ENCODE measurements at regions not wholly inside any gene's neighbourhood (a gene's known extent, or its start where the extent isn't known, plus 50 kb on each side); places are given as distances from the start of the nearest gene placed in this dataset.

DNA sequence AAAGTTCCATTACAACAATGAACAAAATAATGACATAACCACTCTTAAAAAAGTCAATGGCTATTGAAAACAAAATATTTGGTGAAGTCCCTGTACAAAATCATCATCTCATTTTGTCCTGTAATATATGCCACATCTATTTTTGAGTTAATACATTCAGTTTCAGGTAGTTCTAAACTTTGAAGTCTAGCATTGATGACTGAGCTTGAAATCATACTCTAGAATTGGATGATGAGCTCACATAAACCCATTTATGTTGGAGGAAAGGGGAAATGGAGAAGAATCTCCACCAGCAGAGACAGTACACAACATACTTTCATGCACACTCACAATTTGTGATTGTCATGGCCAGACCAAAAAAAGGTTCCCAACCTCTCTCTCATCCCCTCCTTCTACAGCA is 371.1 kb upstream of the NR3C2 start:
- no peak for DNase-seq (ENCODE audit: low spot score)

DNA sequence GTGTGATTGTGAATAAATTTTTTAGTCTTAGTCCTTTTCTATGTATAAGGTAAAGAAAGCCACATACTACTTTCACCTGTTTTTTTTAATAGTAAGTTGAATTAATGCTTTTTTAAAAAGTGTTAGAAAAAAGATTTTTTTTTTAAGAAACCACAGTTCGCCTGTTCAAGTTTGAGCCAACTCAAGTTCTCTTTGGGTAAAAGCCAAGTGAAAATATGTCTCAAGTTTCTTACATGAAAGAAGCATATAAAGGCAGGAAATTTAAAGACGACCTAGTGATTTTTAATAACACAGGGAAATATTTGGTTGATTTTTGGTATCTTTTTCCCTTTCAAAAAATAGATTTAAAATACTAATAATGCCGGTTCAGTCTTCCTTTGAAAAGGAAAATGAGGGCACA is 369.9 kb upstream of the NR3C2 start:
- no peak for DNase-seq (ENCODE audit: low spot score)

DNA sequence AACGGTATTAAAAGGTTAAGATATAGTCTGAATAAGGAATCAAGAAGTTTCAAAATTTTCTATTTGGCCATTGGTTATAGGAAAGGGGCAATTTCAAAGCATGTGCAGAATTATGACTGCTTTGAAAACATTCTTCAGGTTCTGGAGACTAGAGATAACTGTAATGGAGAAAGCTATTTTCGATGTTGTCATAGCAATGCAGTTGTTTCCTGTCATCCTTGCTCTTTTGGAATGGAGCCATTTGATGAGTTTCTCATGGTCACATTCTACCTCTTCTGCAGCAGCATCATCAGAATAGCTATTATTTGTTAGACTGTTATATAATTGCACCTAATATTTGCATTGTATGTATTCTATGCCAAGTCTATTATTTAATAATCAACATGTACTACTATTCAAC is 368.2 kb upstream of the NR3C2 start:
- no peak for DNase-seq (ENCODE audit: low spot score)

DNA sequence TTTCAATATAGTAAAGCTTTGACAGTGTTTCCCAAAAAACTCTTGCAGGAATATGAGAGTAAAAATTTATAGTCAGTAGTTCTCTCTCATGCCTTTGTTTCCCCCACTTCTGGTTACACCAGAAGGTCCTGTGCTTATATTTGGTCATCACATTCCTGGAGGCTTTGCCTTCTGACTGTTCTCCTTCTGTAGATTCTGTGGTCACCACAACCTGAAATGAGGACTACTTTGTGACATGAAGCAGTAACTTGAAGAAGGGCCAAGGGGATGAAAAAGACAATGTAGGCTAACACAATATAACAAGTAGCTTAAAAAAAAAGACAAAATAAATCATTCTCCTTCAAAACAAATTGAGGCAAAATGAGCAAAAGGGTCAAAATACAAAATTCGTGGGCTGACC is 366.2 kb upstream of the NR3C2 start:
- no peak for DNase-seq (ENCODE audit: low spot score)

DNA sequence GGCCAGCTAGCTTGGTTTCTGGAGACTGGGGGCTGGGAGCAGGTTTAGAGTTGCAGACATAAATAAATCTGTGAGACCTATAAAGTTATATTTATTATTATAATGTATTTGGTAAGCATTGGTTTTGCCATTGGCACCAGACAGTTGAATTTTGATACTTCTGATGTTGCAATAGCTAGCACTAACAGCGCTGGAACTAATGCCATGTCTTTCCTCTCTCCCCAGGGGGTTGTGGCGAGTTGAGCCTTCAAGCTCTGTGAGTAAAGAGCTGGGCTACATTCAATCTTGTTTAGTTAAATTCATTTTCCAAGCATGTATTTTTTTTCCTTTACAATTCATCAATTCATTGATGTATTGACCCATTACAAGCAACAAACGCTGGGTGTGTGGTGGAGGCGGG is 358.7 kb upstream of the NR3C2 start:
- DNase-seq (ENCODE audit: low spot score) = no peak

DNA sequence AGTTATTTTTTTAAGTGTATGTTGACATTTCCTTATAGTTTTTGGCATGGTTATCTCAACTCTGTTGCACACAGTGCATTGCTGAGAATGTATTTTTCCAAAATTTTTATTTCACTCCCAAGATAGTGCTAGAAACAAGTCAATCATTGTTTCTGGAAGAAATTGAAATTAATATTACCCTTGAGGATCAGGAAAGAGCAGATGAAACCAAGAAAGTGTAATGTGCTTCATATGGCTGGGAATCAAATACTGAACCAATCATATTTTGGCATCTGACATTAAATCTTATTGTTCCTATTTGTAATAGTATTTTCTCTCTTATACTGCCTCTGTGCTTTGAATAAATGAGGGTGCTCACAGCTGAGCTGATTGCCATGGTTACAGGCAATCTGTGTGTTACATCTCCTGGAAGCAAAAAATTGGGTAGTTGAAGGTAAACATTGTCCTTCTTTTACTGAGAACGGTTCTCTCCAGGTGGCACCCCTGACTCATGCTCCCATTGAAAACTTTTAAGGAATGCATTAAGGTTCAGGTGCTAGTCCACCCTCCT is 358.2 kb upstream of the NR3C2 start:
- DNase-seq (ENCODE audit: low spot score) = no peak

DNA sequence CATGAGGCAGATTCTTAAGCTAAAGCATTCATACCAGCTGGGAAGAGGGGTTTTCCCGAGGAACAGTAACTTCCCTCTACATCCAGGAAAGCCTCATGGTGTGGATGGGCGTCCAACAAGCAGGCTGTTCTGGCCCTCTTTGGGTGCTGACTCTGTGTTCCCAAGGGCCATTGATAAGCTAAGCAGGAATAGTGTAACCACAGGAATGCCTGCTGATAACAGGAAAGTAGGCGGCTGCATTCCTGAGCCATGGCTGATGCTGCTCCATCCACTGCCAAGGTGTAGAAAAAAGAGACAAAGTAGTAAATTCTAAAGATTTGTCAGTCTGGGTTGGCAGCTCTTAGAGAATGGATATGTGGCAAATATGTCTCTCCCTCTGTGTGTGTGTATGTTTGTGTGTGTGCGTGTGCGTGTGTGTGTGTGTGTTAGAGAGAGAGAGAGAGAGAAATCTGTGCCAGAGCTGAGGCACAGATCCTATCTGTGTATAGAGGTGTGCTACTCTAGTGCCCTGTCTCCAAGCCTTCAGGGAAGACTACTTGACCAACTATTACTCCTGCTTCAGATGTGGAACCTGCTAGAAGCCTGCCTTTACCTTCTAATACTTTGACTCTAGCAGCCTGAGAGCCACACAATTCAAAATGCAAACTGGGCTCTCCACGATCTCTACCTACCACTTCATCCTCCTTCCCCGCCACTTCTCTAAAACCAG is 353.1 kb upstream of the NR3C2 start:
- DNase-seq (ENCODE audit: low spot score) = peak; percentile 46

DNA sequence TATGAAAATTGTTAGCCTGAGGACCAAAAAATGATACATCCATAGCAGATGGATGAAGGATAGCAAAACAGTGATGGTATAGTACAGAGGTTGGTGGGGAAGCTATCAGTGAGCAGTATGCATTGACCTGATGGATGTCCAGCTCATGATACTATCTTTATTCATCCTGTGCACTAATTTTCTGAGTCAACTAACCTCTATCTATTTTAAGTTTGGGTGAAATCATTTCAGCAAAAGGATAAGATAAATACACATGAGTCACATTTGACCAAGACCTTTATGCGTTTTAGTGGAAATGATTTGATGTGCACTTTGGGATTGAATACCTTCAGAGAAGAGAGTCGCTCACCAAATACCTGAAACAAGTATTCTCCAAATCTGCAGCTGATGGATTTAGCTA is 351.0 kb upstream of the NR3C2 start:
- no peak for DNase-seq (ENCODE audit: low spot score)

DNA sequence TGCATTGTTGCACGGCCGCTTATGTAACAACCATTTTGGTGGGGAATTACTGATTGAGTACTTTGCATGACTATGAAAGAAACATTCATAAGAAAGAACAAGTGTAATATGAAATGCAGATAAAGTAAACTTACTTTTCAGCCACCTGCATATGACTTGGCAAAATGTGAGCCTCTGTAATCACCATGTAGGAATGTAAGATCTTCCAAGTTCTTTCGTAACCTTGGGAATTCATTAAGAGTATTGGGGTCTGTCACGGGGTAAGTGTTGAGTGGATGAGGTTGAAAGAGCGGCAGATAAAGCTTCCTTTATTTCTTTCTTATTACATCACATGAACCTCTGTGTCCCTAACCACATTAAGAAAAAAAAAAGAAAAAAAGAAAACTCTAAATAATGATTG is 348.5 kb upstream of the NR3C2 start:
- no peak for DNase-seq (ENCODE audit: low spot score)

DNA sequence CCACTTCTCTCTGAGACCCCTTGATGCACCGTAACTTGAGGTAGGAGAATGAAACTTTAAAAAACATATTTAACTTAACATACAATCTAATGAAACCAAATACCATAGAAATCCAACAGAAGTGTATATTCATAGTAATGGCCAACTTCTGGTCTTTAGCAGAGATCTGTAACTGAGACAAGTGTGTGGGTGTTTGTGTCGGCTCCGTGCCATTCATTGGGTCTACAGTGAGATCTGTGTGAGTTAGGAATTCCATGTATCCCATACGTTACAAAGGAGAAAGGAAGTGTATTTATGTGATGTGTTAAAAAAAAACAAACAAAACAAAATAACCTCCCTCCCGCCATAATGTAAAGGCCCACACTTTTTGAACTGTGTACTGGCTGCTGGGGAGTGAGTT is 348.0 kb upstream of the NR3C2 start:
- no peak for DNase-seq (ENCODE audit: low spot score)

DNA sequence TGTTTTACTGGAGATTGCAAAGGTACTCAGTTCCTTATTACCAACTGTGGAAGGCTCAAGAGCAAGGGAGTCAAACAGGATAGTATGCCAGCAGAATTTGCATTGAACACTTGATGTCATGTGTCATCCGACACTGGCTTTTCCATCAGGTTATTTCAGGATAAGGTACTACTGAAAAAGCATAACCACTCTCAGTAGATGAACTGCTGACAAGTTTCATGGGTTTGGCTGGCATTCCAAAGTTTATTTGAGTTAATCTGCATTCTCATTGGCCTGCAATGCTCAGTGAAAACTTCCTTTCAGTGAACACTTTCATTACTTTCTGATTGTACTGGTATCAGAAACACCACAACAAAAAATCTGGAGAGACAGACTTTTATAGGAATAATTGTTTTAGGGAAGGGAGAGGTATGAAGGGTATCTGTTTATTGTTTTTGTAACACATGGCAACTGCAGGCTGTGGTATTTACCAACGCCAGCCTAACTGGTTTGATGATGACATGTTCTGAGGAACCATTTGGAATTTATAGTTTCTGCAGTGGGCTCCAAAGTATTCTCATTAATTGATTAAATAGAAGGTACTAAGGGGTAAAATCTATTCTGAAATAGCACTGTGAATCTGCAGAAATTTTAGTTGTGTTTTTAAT is 345.7 kb upstream of the NR3C2 start:
- DNase-seq (ENCODE audit: low spot score) = peak; percentile 9

DNA sequence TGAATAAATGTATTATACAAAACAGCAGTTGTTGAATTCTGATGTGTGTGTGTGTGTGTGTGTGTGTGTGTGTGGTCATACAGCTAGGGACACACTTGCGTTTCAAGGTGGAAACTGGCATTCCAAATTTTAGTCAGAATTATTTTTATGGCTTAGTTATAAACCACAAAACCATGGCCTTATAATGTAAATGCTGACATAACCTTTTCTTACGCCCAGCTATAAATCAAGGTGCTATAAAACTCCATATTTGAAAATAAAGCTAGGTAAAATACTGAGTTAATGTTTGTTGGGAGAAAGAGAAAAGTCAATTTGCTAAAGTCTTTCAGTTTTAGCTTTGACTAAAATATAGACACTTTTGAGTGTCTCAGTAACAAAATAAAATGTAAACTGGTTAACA is 345.1 kb upstream of the NR3C2 start:
- DNase-seq (ENCODE audit: low spot score) = no peak

DNA sequence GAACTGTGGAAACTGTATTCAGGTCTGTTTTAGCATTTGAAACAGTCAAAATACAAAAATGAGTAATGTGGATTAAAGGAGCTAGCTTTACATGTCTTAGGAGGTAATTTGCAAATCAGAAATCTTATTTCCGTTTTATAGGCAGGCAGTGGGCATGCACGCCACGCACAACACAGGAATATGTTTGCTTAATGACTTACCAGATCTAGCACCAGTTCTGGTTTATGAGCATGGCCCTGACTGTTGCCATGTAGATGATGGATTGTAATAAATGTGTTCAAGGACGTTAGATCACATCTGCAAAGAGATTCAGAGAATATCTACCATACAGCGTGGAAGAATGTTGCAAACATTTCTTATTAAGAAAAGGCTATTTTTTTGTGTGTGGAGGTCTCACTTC is 344.5 kb upstream of the NR3C2 start:
- no peak for DNase-seq (ENCODE audit: low spot score)

DNA sequence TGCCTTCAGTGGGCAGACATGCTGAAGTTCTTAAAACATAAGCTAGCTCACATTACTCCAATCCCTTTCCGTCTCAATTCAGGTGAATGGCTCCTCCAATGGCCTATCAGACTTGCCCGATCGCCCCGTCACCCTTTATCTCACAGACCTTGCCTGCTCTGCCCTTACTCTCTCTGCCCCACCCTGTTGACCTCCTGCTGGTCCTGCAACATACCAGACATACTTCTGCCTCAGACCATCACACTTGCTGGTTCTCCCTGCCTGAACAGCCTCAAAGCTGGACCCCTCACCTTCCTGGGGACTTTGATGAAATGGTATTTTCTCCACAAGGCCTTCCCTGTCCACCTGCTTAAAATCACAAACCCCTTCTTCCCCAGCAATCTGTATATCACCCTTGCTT is 340.1 kb upstream of the NR3C2 start:
- no peak for DNase-seq (ENCODE audit: low spot score)

DNA sequence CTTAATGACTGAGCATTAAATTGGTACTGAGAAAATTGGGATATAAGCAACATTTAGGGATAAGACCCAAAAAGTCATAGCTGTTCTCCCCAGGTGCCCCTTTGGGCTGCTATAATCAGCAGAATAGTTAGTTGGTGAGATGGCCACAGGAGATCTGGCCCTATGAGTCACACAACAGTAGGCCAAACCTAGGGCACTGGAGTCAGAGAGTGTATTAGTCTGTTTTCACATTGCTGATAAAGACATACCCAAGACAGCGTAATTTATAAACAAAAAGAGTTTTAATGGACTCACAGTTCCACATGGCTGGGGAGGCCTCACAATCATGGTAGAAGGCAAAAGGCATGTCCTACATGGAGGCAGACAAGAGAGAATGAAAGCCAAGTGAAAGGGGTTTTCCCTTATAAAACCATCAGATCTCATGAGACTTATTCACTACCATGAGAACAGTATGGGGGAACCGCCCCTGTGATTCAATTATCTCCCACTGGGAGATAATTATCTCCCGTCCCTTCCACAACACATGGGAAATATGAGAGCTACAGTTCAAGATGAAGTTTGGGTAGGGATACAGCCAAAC is 338.3 kb upstream of the NR3C2 start:
- DNase-seq (ENCODE audit: low spot score) = no peak

DNA sequence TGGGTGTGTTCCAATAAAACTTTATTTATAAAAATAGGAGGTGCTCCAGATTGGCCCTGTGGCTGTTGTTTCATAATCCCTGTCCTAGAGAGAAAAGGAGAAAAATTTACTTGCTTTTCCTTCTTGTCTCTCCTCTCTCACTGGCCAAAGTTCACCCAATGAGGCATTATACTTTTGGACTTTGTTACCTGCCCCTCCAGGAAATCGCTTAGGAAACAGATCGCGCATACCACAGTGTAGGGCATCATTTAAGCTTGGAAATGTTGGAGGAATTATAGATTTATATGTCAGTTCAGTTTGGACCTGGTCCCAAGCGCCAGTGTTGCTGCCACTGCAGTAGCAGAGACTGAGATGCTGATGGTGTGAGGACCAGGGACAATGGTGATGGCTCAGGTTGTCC is 337.6 kb upstream of the NR3C2 start:
- no peak for DNase-seq (ENCODE audit: low spot score)

DNA sequence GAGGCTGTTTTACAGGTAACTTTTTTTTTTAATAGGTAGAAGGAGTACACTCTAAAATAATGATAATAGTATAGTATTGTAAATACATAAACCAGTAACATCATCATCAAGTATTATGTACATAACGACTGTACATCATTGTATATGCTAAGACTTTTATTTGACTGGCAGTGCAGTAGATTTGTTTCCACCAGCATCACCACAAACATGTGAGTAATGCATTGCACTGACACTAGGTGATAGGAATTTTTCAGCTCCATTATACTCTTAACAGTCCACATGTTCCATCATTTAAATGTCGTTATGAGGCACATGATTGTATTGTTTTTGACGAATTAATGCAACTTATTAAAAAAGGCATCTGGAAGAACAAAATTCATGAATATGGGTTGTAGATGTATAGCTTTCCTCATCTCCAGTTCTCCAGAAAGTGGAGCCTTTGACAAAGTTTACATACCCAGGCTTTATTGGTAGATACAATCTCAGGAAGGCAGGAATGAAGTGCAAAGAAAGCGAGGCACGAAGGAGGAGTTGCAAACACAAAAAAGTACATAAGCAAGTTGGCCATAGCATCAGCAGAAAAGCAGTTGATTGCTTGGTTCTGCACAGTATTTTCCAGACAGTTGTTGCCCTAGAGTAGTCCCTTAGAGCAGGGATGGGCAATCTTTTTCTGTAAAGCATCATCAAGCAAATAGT is 336.9 kb upstream of the NR3C2 start:
- DNase-seq (ENCODE audit: low spot score) = no peak

DNA sequence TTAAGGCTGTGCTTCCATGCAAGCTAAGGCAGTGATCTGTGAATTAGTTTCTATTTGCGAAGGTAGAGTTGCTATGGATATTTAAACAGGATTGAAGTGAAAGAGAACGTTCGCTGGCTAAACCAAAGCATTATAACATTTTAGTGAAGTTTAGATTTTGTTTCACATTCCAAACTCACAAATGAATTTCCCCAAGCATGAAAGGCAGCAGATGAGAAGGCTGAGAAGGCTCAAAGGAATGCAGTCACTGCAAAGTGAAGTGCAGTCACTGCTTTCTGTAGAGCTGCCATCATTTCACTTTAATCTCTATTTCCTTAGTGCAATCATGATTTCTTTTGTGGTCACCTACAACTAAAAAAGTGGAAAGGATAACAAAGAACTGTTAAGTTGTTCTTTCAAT is 334.7 kb upstream of the NR3C2 start:
- DNase-seq (ENCODE audit: low spot score) = peak; percentile 26

DNA sequence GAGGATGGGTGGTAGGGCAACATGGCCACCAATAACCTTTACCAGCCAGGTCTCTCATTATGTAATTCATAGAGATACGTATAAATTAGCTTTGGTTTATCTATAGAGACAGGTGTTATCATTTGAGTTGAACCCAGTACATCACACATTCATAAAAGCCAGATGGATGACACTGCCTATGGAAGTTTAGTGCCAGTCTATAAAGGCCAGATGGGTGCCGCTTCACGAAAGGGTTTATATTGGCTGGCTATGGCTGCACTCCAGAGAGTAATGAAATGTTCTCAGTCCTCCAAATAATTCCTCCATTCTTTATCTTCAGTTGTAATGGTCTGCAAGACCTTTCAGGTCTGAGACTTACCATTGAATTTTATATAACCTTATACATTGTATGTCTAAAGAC is 331.9 kb upstream of the NR3C2 start:
- DNase-seq (ENCODE audit: low spot score) = no peak

DNA sequence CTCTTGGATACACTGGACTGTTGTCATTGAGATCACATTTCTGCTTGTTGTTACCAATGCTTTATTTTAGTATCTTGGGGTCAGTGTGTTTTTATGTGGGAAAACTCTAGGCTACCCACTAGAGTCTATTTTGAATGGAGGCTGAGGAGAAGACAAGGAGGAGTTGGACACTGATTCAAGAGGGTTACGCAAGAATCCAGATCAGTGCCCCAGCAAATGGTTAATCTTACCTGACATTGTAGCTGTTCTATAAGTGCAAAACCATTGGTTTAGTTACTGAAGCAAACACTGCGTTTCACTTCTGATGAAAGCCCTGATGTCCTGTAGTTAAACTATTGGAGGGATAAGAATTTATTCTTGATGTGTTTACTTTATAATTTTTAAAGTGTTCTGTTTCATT is 331.1 kb upstream of the NR3C2 start:
- DNase-seq (ENCODE audit: low spot score) = no peak

DNA sequence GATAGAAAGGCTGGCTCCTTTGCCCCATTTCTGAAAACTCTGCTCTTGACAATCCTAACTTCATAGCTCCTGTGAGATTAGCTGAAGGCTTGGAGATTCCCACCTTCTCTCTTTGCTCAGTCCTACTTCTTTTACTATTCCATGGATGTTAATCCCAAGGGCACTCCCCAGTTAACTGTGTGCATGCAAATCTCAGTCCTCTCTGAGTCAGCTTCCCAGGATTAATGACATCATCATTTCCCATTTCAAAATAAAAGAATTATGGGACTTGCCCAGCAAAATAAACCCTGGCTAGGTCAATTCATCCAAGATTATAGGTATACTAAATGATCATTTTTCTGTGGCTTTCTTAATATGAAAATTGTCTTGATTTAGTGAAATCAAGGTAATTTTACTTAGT is 328.6 kb upstream of the NR3C2 start:
- DNase-seq (ENCODE audit: low spot score) = no peak

DNA sequence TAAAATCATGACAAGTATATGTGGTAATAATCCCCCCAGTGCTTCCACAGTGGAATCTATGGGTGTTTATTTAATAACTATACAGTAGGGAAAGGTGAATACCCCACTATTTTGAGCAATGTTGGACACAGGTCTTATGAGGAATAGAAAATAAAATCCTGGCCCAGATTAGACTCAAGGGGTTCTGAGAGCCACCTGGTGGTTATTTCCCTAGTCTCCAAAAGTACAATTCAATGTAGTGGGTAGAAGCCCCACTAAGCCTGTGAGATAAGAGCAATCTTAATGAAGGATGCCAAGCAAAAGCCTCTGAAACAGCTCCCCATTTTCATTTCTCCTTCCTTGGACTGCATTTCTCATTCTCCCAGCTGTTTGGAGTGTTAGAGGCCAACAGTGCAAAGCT is 328.2 kb upstream of the NR3C2 start:
- no peak for DNase-seq (ENCODE audit: low spot score)

DNA sequence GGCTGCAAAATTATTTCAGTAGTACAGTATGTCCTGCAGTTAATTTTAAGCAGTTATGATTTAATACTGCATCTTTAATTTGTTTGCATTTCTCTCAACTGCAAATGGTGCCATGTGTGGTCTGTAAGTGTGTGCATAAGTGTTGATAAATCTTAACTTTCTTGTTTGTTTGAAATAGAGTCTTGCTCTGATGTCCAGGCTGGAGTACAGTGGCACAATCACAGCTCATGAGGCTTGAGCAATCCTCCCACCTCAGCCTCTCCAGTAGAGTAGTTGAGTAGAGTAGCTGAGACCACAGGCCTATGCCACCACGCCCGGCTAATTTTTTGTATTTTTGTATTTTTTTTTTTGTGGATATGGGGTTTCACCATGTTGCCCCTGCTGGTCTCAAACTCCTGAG is 322.5 kb upstream of the NR3C2 start:
- DNase-seq (ENCODE audit: low spot score) = no peak
